CD4-positive, alpha-beta T cell (primary cell): ENCODE measurements at regions not wholly inside any gene's neighbourhood (a gene's known extent, or its start where the extent isn't known, plus 50 kb on each side); places are given as distances from the start of the nearest gene placed in this dataset.

Experiments used
- ATAC-seq: fragments of 200-7000 bp; cut with Tn5 transposase; one replicate; pipeline ENCODE4 v1.10.0; 2022; ENCODE audit warnings: mild to moderate bottlenecking; ENCODE audit not compliant: poor library complexity
- CTCF ChIA-PET: fragments of 350-600 bp; sonication (Branson Sonifier 250); formaldehyde crosslinking; loops from one replicate; lab custom pipeline; 2021; ENCODE audit warnings: antibody characterized with exemption, inconsistent platforms; lab: Charles Lee
- POLR2A ChIA-PET: fragments of 350-600 bp; sonication (Branson Sonifier 250); formaldehyde crosslinking; loops from one replicate; lab custom pipeline; 2021; ENCODE audit warnings: antibody characterized with exemption, inconsistent platforms; lab: Charles Lee
- DNase-seq, 14 experiments: peaks; one replicate each; pipeline ENCODE4 v3.0.0-alpha.2; 2013 to 2020; ENCODE audit warnings: mixed read lengths in 2 of 14
- H3K27ac ChIP-seq, 2 donors: one replicate each; pipeline versions ENCODE4 v1.5.1 to v1.7.0; 2013; ENCODE audit warnings: low read length in 2 of 2, low read depth in 1 of 2, mild to moderate bottlenecking in 1 of 2
- H3K27me3 ChIP-seq, 2 experiments: 1 replicate in 1 of 2; 2 replicates in 1 of 2; pipeline versions ENCODE4 v1.6.1 to v1.7.0; 2013; ENCODE audit warnings: low read length in 2 of 2, control low read depth in 1 of 2, mild to moderate bottlenecking in 1 of 2, moderate library complexity in 1 of 2; ENCODE audit not compliant: insufficient read depth in 2 of 2, control insufficient read depth in 1 of 2
- H3K36me3 ChIP-seq: one replicate; pipeline ENCODE4 v1.6.1; 2013; ENCODE audit warnings: low read length, control low read depth; ENCODE audit not compliant: insufficient read depth
- H3K4me1 ChIP-seq: one replicate; pipeline ENCODE4 v1.6.1; 2013; ENCODE audit warnings: low read length, control low read depth; ENCODE audit not compliant: insufficient read depth
- H3K4me3 ChIP-seq: one replicate; pipeline ENCODE4 v1.5.1; 2013; ENCODE audit warnings: mild to moderate bottlenecking, low read length, moderate library complexity
- H3K9me3 ChIP-seq, 2 experiments: 1 replicate in 1 of 2; 2 replicates in 1 of 2; pipeline versions ENCODE4 v1.6.1 to v1.7.0; 2013; ENCODE audit warnings: low read length in 2 of 2, mild to moderate bottlenecking in 2 of 2, control low read depth in 1 of 2, moderate library complexity in 1 of 2; ENCODE audit not compliant: control insufficient read depth in 1 of 2, insufficient read depth in 1 of 2
- H3K27ac Mint-ChIP-seq: one replicate; pipeline ENCODE4 v1.8.0; 2020; ENCODE audit warnings: mixed read lengths
- H3K27me3 Mint-ChIP-seq: one replicate; pipeline ENCODE4 v1.8.0; 2021; ENCODE audit warnings: mixed read lengths
- H3K36me3 Mint-ChIP-seq: one replicate; pipeline ENCODE4 v1.8.0; 2021; ENCODE audit warnings: low read depth, mixed read lengths
- H3K4me1 Mint-ChIP-seq: one replicate; pipeline ENCODE4 v1.8.0; 2021; ENCODE audit warnings: low read depth, mixed read lengths
- H3K4me3 Mint-ChIP-seq: one replicate; pipeline ENCODE4 v1.8.0; 2020; ENCODE audit warnings: mild to moderate bottlenecking, mixed read lengths
- H3K9me3 Mint-ChIP-seq: one replicate; pipeline ENCODE4 v1.8.0; 2020; ENCODE audit warnings: mixed read lengths
- CTCF ChIP-seq: fragments of 200-600 bp; IDR thresholded peaks from one replicate; pipeline ENCODE4 v1.8.0; 2022; ENCODE audit warnings: antibody characterized with exemption, mild to moderate bottlenecking
- intact Hi-C, 2 experiments: fragments of 100-400 bp; cut with DNase I in 1 of 2; cut with micrococcal nuclease in 1 of 2; formaldehyde crosslinking; loops; one replicate each; pipeline versions ENCODE4 v1.15.1 to v1.9.0; 2023 to 2025; cut with DNase I, micrococcal nuclease

DNA sequence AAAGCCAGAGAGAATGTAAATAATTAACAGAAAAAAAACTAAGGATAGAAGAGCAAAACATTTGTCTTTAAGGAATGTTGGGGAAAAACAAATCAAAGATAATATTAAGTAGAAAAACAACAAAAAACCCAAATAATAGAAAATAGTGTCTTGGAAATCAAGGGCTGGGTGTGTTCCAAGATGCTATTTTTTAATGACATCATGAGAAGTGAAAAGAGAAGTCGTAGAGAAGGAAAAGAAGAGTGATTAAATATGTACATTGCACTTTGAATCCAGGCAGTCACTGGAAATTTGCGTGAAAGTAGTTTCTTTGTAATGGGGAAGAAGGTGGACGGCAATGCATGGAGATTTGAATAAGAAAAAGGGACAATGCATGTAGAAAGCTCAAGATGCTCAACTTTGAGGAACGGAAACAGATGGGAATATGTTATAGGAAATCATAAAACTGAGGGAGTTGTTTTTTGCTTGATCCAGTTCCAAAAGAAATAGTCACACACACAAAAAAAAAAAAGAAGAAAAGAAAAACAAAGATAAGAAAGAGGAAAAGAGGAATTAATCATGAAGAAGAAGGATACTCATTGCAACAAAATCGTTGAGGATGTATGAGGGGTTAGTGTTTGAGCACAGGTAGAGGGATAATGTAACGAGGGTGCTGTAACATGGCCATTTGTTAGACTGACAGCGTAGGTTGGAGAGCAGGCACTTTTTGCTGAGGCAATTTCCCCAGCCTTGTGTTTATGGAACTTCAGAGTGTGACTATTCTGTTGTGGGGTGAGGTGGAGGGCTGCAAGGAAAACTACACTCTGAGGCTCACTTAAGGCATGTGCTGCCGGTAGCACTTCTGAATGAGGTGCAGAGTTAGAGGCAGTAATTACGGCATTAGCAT, 184.1 kb downstream of the CALCRL start:
- Mint-ChIP-seq H3K36me3 (no peaks in the 10 kb centered on the region), H3K4me3 (no peak overlapping the region), H3K27ac (no peak overlapping the region), H3K4me1 (no peaks in the 10 kb centered on the region), H3K9me3 (peaks cover 3% of the 10 kb centered on the region), H3K27me3 (no peaks in the 10 kb centered on the region)
- CTCF ChIA-PET: no interaction called here
- no peaks in the 10 kb centered on the region for H3K36me3 ChIP-seq
- DNase-seq (no peak), ATAC-seq (no peak)
- intact Hi-C loops: no loop called here
- H3K4me1 ChIP-seq: no peaks in the 10 kb centered on the region
- H3K4me3 ChIP-seq: no peak overlapping the region
- TF ChIP-seq CTCF: no peak
- H3K27ac ChIP-seq: no peak overlapping the region
- POLR2A ChIA-PET: no interaction called here
- H3K27me3 ChIP-seq: no peaks in the 10 kb centered on the region
- H3K9me3 ChIP-seq: no peaks in the 10 kb centered on the region

- POLR2A ChIA-PET: no interaction called here
- DNase-seq: no peak
- H3K9me3 Mint-ChIP-seq: peaks cover 3% of the 10 kb centered on the region
- H3K4me3 ChIP-seq: no peak overlapping the region
- H3K4me3 Mint-ChIP-seq: no peak overlapping the region
- no peaks in the 10 kb centered on the region for H3K27me3 Mint-ChIP-seq
- H3K4me1 ChIP-seq: no peaks in the 10 kb centered on the region
- no peak for TF ChIP-seq CTCF
- H3K27ac ChIP-seq: no peak overlapping the region
- H3K36me3 Mint-ChIP-seq: no peaks in the 10 kb centered on the region
- no peaks in the 10 kb centered on the region for H3K4me1 Mint-ChIP-seq
- intact Hi-C loops: no loop called here
- H3K27ac Mint-ChIP-seq: no peak overlapping the region
- CTCF ChIA-PET: no interaction called here
- no peaks in the 10 kb centered on the region for H3K36me3 ChIP-seq
- H3K9me3 ChIP-seq: no peaks in the 10 kb centered on the region
- ATAC-seq: no peak
- no peaks in the 10 kb centered on the region for H3K27me3 ChIP-seq
Observed at GRCh38 chr2:187261705-187262104, 186.3 kb downstream of the CALCRL start.

GRCh38 chr2:187252063-187252462, 196.0 kb downstream of the CALCRL start:
- TF ChIP-seq CTCF: no peak
- no peak overlapping the region for H3K27ac ChIP-seq
- peaks cover 0 to 3% of the 10 kb centered on the region in 2 experiments for H3K9me3 ChIP-seq
- no peak overlapping the region for H3K4me3 ChIP-seq
- no peak overlapping the region for H3K4me3 Mint-ChIP-seq
- H3K36me3 ChIP-seq: no peaks in the 10 kb centered on the region
- H3K4me1 Mint-ChIP-seq: no peaks in the 10 kb centered on the region
- no peaks in the 10 kb centered on the region for H3K4me1 ChIP-seq
- H3K36me3 Mint-ChIP-seq: no peaks in the 10 kb centered on the region
- no peaks in the 10 kb centered on the region for H3K27me3 Mint-ChIP-seq
- ATAC-seq (no peak), DNase-seq (no peak)
- POLR2A ChIA-PET: no interaction called here
- no peaks in the 10 kb centered on the region for H3K27me3 ChIP-seq
- CTCF ChIA-PET: no interaction called here
- intact Hi-C loops: no loop called here
- H3K27ac Mint-ChIP-seq: no peak overlapping the region
- H3K9me3 Mint-ChIP-seq: no peaks in the 10 kb centered on the region
